ENCODE measurements at regions not wholly inside any gene's neighbourhood (a gene's known extent, or its start where the extent isn't known, plus 50 kb on each side); places are given as distances from the start of the nearest gene placed in this dataset.

- CTCF ChIA-PET: no interaction called here
- TF ChIP-seq POLR2A (IDR thresholded peaks at IDR 0.05; ENCODE audit: low read depth, low read length) (no peak), MXI1 (IDR thresholded peaks at IDR 0.05; ENCODE audit: borderline replicate concordance, low read depth, low read length) (no peak), USF2 (IDR thresholded peaks at IDR 0.05; ENCODE audit: low read depth, low read length) (no peak), RCOR1 (IDR thresholded peaks at IDR 0.05; ENCODE audit: insufficient replicate concordance, low read length) (no peak), FOS (IDR thresholded peaks at IDR 0.05; ENCODE audit: low read depth, low read length) (no peak), RFX5 (IDR thresholded peaks at IDR 0.05; ENCODE audit: low read depth, low read length) (no peak), CTCF (conservative IDR thresholded peaks at IDR 0.05; ENCODE audit: low read depth, low read length) (no peak), MAFK (IDR thresholded peaks at IDR 0.05; ENCODE audit: low read depth, low read length) (no peak), ELK1 (IDR thresholded peaks at IDR 0.05; ENCODE audit: borderline replicate concordance, low read depth, low read length) (no peak), BHLHE40 (IDR thresholded peaks at IDR 0.05; ENCODE audit: low read depth, low read length) (no peak), NFE2L2 (IDR thresholded peaks at IDR 0.05; ENCODE audit: low read depth, low read length) (no peak), CHD1 (IDR thresholded peaks at IDR 0.05; ENCODE audit: low read depth, low read length) (no peak), CEBPB (IDR thresholded peaks at IDR 0.05; ENCODE audit: low read depth, low read length) (no peak), MAZ (IDR thresholded peaks at IDR 0.05; ENCODE audit: borderline replicate concordance, low read depth, low read length) (no peak), RAD21 (IDR thresholded peaks at IDR 0.05; ENCODE audit: low read length) (no peak), SMC3 (IDR thresholded peaks at IDR 0.05; ENCODE audit: low read depth, low read length) (no peak)
Observed at GRCh38 chr10:35769795-35770194, 127.7 kb upstream of the FZD8 start.

More at GRCh38 chr10:35769795-35770194, 127.7 kb upstream of the FZD8 start:
- H3K4me2 ChIP-seq (ENCODE audit: low read depth, low read length): no peak overlapping the region
- POLR2A ChIA-PET (ENCODE audit: unreplicated experiment): no interaction called here
- H3K9me1 ChIP-seq (ENCODE audit: insufficient read depth, low read length): no peaks in the 10 kb centered on the region
- H4K20me1 ChIP-seq (ENCODE audit: insufficient read depth, low read length): no peaks in the 10 kb centered on the region
- no peak overlapping the region for H3K14ac ChIP-seq (replicated peaks; ENCODE audit: low read depth, low read length)
- no peak overlapping the region for H4K5ac ChIP-seq (ENCODE audit: low read depth, low read length)
- in situ Hi-C loops (cut with MboI; ENCODE audit: low sequenced_read_pairs) (no loop called here), dilution Hi-C loops (cut with HindIII; ENCODE audit: low sequenced_read_pairs, unreplicated experiment) (no loop called here), intact Hi-C loops (cut with micrococcal nuclease) (no loop called here)
- H4K91ac ChIP-seq (ENCODE audit: insufficient read depth, low read depth, low read length): no peak overlapping the region
- no peak for ATAC-seq (ENCODE audit: low read depth)
- BruUV-seq (replicated peaks): no TSS peak
- no peak overlapping the region for H2AFZ ChIP-seq (replicated peaks; ENCODE audit: low read length, poor library complexity)
- H3K4me3 ChIP-seq (ENCODE audit: insufficient read depth, low read depth, low read length): no peak overlapping the region
- no peak overlapping the region for H2BK15ac ChIP-seq (ENCODE audit: low read depth, low read length)
- no peaks in the 10 kb centered on the region for H3K9me3 ChIP-seq (ENCODE audit: control insufficient read depth, insufficient read depth, low read length)
- H2BK120ac ChIP-seq (ENCODE audit: low read depth, low read length): no peak overlapping the region
- H3K4ac ChIP-seq (ENCODE audit: low read depth, low read length): no peak overlapping the region
- no peak for DNase-seq
- no peak overlapping the region for H2BK20ac ChIP-seq (ENCODE audit: low read depth, low read length)
- H2AK9ac ChIP-seq (replicated peaks; ENCODE audit: low read depth, low read length, poor library complexity): no peak overlapping the region
- H3K56ac ChIP-seq (ENCODE audit: extremely low read depth, insufficient read depth, low read length): no peak overlapping the region
- H3K27ac ChIP-seq (ENCODE audit: insufficient read depth, low read length): no peak overlapping the region
- no peaks in the 10 kb centered on the region; the same call in 1 of the 2 replicates for H3K27me3 ChIP-seq (ENCODE audit: control insufficient read depth, insufficient read depth, low read length)
- no peak overlapping the region for H2BK5ac ChIP-seq (ENCODE audit: low read depth, low read length, poor library complexity, severe bottlenecking)
- H3K23ac ChIP-seq (ENCODE audit: low read depth, low read length): no peak overlapping the region
- H3K79me1 ChIP-seq (ENCODE audit: low read depth in 1 of 2, low read length in 2 of 2): no peaks in the 10 kb centered on the region
- H3K36me3 ChIP-seq (ENCODE audit: control insufficient read depth, insufficient read depth, low read length): no peaks in the 10 kb centered on the region
- H3K4me1 ChIP-seq (ENCODE audit: control insufficient read depth, insufficient read depth, low read length): no peaks in the 10 kb centered on the region
- no peak overlapping the region for H3K9ac ChIP-seq (ENCODE audit: low read depth, low read length)
- H4K8ac ChIP-seq (ENCODE audit: low read depth in 2 of 2, low read length in 2 of 2): no peak overlapping the region
- no peak overlapping the region for H3K18ac ChIP-seq (ENCODE audit: low read depth, low read length)
- no peak overlapping the region for H2AK5ac ChIP-seq (ENCODE audit: low read depth, low read length)

Measured in IMR-90 (cell line).